SHP77 treated with DMSO at 0.1 percent for 48 hours (cell line): ENCODE measurements at regions not wholly inside any gene's neighbourhood (a gene's known extent, or its start where the extent isn't known, plus 50 kb on each side); places are given as distances from the start of the nearest gene placed in this dataset.
"Not testable (repeated sequence)": the region's sequence is repeated elsewhere in the genome, so short reads cannot be mapped to it uniquely, and the experiment has no call there.

ENCODE experiments used
- DNase-seq: peaks from one replicate; lab custom pipeline; 2025; lab: John Stamatoyannopoulos, UW

- DNase-seq, result not testable (repeated sequence)
Observed at GRCh38 chr9:39674437-39675210, 319.2 kb downstream of the SPATA31A1 start.

GRCh38 chr9:39675211-39675553, 319.7 kb downstream of the SPATA31A1 start:
- DNase-seq, result not testable (repeated sequence)

- DNase-seq, result not testable (repeated sequence)
Observed at GRCh38 chr9:39678534-39679263, 323.2 kb downstream of the SPATA31A1 start.

- not testable (repeated sequence) for DNase-seq
Observed at GRCh38 chr9:39680694-39681401, 325.4 kb downstream of the SPATA31A1 start.

GRCh38 chr9:39728862-39729261, 373.4 kb downstream of the SPATA31A1 start:
- not testable (repeated sequence) for DNase-seq

- not testable (repeated sequence) for DNase-seq
Observed at GRCh38 chr9:39744898-39745297, 389.4 kb downstream of the SPATA31A1 start.

GRCh38 chr9:39775570-39775969, 420.1 kb downstream of the SPATA31A1 start:
- DNase-seq, result not testable (repeated sequence)

- not testable (repeated sequence) for DNase-seq
Observed at GRCh38 chr9:39791356-39791755, 435.9 kb downstream of the SPATA31A1 start.

- not testable (repeated sequence) for DNase-seq
Observed at GRCh38 chr9:39797935-39798334, 442.5 kb downstream of the SPATA31A1 start.

- not testable (repeated sequence) for DNase-seq
Observed at GRCh38 chr9:39799252-39799651, 443.8 kb downstream of the SPATA31A1 start.

GRCh38 chr9:39802561-39802960, 447.1 kb downstream of the SPATA31A1 start:
- DNase-seq, result not testable (repeated sequence)

GRCh38 chr9:39809401-39810226, 454.1 kb downstream of the SPATA31A1 start:
- DNase-seq, result not testable (repeated sequence)

GRCh38 chr9:39810401-39810800, 454.9 kb downstream of the SPATA31A1 start:
- not testable (repeated sequence) for DNase-seq

GRCh38 chr9:39811615-39812014, 456.1 kb downstream of the SPATA31A1 start:
- DNase-seq, result not testable (repeated sequence)

- not testable (repeated sequence) for DNase-seq
Observed at GRCh38 chr9:39828457-39828856, 473.0 kb downstream of the SPATA31A1 start.
